ENCODE measurements at regions not wholly inside any gene's neighbourhood (a gene's known extent, or its start where the extent isn't known, plus 50 kb on each side); places are given as distances from the start of the nearest gene placed in this dataset.

DNA sequence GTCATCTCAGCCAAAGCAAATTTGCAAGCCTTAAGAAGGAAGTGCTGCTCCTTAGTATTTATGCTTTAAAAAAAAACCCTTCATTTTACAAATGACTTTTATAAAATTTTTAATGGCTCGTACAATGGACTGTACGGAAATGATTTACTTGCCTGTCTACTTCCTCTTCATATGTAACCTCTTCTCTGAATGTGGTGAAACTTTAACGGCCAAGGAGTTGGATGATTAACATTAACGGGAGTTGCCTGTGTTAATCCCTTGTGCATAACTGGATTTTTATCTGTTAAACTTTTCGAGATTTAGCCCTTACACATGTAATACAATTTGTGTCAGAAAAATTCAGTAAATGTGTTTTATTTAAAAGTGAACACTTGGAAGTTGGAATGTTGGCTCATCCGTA, 429.4 kb downstream of the TBC1D4 start:
- TF ChIP-seq, protein P1, sequence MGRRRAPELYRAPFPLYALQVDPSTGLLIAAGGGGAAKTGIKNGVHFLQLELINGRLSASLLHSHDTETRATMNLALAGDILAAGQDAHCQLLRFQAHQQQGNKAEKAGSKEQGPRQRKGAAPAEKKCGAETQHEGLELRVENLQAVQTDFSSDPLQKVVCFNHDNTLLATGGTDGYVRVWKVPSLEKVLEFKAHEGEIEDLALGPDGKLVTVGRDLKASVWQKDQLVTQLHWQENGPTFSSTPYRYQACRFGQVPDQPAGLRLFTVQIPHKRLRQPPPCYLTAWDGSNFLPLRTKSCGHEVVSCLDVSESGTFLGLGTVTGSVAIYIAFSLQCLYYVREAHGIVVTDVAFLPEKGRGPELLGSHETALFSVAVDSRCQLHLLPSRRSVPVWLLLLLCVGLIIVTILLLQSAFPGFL (CRISPR knock-in tag; IDR thresholded peaks at IDR 0.05; ENCODE audit: borderline replicate concordance) = no peak
- TF ChIP-seq, protein P2, sequence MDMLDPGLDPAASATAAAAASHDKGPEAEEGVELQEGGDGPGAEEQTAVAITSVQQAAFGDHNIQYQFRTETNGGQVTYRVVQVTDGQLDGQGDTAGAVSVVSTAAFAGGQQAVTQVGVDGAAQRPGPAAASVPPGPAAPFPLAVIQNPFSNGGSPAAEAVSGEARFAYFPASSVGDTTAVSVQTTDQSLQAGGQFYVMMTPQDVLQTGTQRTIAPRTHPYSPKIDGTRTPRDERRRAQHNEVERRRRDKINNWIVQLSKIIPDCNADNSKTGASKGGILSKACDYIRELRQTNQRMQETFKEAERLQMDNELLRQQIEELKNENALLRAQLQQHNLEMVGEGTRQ (CRISPR knock-in tag; IDR thresholded peaks at IDR 0.05) = no peak
- TF ChIP-seq ZNF263 (CRISPR knock-in tag; IDR thresholded peaks at IDR 0.05; ENCODE audit: low read depth) (no peak), GRHL2 (CRISPR knock-in tag; IDR thresholded peaks at IDR 0.05; ENCODE audit: insufficient replicate concordance, severe bottlenecking) (no peak), JUN (CRISPR knock-in tag; IDR thresholded peaks at IDR 0.05) (no peak), FOXP1 (CRISPR knock-in tag; IDR thresholded peaks at IDR 0.05; ENCODE audit: borderline replicate concordance) (no peak)
- TF ChIP-seq, protein P3, sequence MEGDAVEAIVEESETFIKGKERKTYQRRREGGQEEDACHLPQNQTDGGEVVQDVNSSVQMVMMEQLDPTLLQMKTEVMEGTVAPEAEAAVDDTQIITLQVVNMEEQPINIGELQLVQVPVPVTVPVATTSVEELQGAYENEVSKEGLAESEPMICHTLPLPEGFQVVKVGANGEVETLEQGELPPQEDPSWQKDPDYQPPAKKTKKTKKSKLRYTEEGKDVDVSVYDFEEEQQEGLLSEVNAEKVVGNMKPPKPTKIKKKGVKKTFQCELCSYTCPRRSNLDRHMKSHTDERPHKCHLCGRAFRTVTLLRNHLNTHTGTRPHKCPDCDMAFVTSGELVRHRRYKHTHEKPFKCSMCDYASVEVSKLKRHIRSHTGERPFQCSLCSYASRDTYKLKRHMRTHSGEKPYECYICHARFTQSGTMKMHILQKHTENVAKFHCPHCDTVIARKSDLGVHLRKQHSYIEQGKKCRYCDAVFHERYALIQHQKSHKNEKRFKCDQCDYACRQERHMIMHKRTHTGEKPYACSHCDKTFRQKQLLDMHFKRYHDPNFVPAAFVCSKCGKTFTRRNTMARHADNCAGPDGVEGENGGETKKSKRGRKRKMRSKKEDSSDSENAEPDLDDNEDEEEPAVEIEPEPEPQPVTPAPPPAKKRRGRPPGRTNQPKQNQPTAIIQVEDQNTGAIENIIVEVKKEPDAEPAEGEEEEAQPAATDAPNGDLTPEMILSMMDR (IDR thresholded peaks at IDR 0.05) = no peak
- TF ChIP-seq, protein P4, sequence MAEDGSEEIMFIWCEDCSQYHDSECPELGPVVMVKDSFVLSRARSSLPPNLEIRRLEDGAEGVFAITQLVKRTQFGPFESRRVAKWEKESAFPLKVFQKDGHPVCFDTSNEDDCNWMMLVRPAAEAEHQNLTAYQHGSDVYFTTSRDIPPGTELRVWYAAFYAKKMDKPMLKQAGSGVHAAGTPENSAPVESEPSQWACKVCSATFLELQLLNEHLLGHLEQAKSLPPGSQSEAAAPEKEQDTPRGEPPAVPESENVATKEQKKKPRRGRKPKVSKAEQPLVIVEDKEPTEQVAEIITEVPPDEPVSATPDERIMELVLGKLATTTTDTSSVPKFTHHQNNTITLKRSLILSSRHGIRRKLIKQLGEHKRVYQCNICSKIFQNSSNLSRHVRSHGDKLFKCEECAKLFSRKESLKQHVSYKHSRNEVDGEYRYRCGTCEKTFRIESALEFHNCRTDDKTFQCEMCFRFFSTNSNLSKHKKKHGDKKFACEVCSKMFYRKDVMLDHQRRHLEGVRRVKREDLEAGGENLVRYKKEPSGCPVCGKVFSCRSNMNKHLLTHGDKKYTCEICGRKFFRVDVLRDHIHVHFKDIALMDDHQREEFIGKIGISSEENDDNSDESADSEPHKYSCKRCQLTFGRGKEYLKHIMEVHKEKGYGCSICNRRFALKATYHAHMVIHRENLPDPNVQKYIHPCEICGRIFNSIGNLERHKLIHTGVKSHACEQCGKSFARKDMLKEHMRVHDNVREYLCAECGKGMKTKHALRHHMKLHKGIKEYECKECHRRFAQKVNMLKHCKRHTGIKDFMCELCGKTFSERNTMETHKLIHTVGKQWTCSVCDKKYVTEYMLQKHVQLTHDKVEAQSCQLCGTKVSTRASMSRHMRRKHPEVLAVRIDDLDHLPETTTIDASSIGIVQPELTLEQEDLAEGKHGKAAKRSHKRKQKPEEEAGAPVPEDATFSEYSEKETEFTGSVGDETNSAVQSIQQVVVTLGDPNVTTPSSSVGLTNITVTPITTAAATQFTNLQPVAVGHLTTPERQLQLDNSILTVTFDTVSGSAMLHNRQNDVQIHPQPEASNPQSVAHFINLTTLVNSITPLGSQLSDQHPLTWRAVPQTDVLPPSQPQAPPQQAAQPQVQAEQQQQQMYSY (CRISPR knock-in tag; IDR thresholded peaks at IDR 0.05) = no peak
- TF ChIP-seq, protein P5, sequence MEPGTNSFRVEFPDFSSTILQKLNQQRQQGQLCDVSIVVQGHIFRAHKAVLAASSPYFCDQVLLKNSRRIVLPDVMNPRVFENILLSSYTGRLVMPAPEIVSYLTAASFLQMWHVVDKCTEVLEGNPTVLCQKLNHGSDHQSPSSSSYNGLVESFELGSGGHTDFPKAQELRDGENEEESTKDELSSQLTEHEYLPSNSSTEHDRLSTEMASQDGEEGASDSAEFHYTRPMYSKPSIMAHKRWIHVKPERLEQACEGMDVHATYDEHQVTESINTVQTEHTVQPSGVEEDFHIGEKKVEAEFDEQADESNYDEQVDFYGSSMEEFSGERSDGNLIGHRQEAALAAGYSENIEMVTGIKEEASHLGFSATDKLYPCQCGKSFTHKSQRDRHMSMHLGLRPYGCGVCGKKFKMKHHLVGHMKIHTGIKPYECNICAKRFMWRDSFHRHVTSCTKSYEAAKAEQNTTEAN (CRISPR knock-in tag; IDR thresholded peaks at IDR 0.05) = no peak
- TF ChIP-seq, protein P6, sequence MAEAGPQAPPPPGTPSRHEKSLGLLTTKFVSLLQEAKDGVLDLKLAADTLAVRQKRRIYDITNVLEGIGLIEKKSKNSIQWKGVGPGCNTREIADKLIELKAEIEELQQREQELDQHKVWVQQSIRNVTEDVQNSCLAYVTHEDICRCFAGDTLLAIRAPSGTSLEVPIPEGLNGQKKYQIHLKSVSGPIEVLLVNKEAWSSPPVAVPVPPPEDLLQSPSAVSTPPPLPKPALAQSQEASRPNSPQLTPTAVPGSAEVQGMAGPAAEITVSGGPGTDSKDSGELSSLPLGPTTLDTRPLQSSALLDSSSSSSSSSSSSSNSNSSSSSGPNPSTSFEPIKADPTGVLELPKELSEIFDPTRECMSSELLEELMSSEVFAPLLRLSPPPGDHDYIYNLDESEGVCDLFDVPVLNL (CRISPR knock-in tag; IDR thresholded peaks at IDR 0.05; ENCODE audit: borderline replicate concordance, low read depth) = no peak
- TF ChIP-seq, protein P7, sequence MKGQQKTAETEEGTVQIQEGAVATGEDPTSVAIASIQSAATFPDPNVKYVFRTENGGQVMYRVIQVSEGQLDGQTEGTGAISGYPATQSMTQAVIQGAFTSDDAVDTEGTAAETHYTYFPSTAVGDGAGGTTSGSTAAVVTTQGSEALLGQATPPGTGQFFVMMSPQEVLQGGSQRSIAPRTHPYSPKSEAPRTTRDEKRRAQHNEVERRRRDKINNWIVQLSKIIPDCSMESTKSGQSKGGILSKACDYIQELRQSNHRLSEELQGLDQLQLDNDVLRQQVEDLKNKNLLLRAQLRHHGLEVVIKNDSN (CRISPR knock-in tag; IDR thresholded peaks at IDR 0.05) = no peak
- TF ChIP-seq, protein P8, sequence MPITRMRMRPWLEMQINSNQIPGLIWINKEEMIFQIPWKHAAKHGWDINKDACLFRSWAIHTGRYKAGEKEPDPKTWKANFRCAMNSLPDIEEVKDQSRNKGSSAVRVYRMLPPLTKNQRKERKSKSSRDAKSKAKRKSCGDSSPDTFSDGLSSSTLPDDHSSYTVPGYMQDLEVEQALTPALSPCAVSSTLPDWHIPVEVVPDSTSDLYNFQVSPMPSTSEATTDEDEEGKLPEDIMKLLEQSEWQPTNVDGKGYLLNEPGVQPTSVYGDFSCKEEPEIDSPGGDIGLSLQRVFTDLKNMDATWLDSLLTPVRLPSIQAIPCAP (CRISPR knock-in tag; IDR thresholded peaks at IDR 0.05) = no peak
- TF ChIP-seq, protein P9, sequence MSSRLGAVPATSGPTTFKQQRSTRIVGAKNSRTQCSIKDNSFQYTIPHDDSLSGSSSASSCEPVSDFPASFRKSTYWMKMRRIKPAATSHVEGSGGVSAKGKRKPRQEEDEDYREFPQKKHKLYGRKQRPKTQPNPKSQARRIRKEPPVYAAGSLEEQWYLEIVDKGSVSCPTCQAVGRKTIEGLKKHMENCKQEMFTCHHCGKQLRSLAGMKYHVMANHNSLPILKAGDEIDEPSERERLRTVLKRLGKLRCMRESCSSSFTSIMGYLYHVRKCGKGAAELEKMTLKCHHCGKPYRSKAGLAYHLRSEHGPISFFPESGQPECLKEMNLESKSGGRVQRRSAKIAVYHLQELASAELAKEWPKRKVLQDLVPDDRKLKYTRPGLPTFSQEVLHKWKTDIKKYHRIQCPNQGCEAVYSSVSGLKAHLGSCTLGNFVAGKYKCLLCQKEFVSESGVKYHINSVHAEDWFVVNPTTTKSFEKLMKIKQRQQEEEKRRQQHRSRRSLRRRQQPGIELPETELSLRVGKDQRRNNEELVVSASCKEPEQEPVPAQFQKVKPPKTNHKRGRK (CRISPR knock-in tag; IDR thresholded peaks at IDR 0.05; ENCODE audit: borderline replicate concordance) = no peak

Data from WTC11 (cell line).